ENCODE measurements at regions not wholly inside any gene's neighbourhood (a gene's known extent, or its start where the extent isn't known, plus 50 kb on each side); places are given as distances from the start of the nearest gene placed in this dataset.
A peak's percentile ranks its signal among the peaks of the same experiment; 100 is the strongest.
"Not testable (repeated sequence)": the region's sequence is repeated elsewhere in the genome, so short reads cannot be mapped to it uniquely, and the experiment has no call there.

DNA sequence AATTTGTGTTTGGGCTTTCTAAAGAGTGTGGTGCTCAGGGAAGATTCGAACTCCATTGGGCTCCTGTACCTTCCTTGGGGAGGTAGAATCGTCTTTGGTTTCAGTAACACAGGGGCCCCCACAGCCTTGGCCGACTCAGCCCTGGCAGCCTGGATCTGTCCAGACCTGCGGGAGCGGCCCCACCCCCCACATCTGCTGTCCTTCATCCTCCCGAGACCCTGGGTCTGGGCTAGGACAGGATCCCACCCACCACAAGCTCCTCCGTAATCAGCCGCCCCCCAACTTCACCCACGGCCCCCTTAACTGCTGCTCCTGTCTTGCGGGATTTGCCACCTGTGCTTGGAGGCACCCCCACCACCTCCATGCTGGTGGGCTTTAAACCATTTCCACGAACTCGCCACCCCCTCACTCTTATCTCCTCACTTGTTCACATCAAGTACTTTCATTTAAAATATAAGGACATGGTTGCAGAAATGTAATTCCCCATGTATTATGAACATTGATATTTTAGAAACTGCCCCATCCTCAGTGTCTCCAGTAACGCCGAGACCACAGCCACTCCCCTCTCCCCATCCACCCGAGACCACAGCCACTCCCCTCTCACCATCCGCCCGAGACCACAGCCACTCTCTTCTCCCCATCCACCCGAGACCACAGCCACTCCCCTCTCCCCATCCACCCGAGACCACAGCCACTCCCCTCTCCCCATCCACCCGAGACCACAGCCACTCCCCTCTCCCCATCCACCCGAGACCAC, 84.7 kb upstream of the SFSWAP start:
- H3K4me1 Mint-ChIP-seq; H3K36me3 Mint-ChIP-seq; DNase-seq; ATAC-seq; H3K4me3 Mint-ChIP-seq; H3K27me3 Mint-ChIP-seq; CTCF ChIA-PET; H3K9me3 Mint-ChIP-seq (ENCODE audit: low read depth): not testable (repeated sequence)
- H3K27ac Mint-ChIP-seq: peak overlapping the region; percentile 57

- H3K27me3 Mint-ChIP-seq; H3K9me3 Mint-ChIP-seq (ENCODE audit: low read depth); ATAC-seq; H3K4me1 Mint-ChIP-seq; CTCF ChIA-PET; H3K4me3 Mint-ChIP-seq; H3K36me3 Mint-ChIP-seq: not testable (repeated sequence)
- H3K27ac Mint-ChIP-seq: peak overlapping the region; percentile 86
- DNase-seq: peak; percentile 60
These were observed 83.5 kb upstream of the SFSWAP start for GRCh38 chr12:131627151-131628022.

DNA sequence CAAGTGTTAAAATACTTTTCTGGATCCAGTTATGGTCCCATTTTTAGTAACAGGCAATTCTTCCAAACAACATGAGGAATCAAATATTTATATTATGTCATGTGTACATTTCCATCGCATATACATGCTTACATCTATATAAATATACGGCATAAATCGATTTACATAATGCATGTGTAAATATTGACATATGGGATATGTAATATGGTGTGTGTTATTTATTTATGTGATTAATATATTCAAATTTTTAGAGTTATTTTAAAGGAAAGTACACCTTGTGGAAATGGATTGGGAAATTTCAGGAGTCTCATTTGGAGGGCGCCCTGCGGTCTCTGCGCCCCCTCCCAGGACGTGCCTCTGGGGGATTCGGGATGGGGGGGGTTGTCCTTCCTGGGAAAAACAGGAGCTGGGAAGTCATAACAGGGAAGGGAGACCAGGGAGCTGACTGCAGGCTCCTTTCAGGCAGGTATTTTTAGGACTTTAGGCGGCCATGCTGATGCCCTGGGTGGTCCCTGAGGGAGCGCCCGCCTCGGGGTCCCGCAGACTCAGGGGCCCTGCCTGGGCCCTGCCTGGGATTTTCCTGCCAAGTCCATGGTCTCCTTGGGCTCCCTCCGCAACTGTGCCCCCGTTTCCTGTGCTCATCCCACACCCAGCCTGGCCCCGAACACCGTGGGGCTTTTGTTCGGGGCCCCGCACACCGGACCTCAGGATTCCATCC, 82.7 kb upstream of the SFSWAP start:
- no peak for DNase-seq
- peaks cover 6% of the 10 kb centered on the region for H3K36me3 Mint-ChIP-seq
- peaks cover 2% of the 10 kb centered on the region for H3K27me3 Mint-ChIP-seq
- peaks cover 5% of the 10 kb centered on the region for H3K4me1 Mint-ChIP-seq
- no peaks in the 10 kb centered on the region for H3K9me3 Mint-ChIP-seq (ENCODE audit: low read depth)
- H3K4me3 Mint-ChIP-seq: no peak overlapping the region
- H3K27ac Mint-ChIP-seq: peak overlapping the region; percentile 86
- no peak for ATAC-seq
- CTCF ChIA-PET: no interaction called here

- DNase-seq (no peak), ATAC-seq (no peak)
- peaks cover 2% of the 10 kb centered on the region for H3K27me3 Mint-ChIP-seq
- H3K27ac Mint-ChIP-seq: peak overlapping the region; percentile 46
- no peaks in the 10 kb centered on the region for H3K9me3 Mint-ChIP-seq (ENCODE audit: low read depth)
- no peak overlapping the region for H3K4me3 Mint-ChIP-seq
- H3K36me3 Mint-ChIP-seq: peaks cover 6% of the 10 kb centered on the region
- H3K4me1 Mint-ChIP-seq: peaks cover 5% of the 10 kb centered on the region
- CTCF ChIA-PET: interaction anchor here (0.6 kb wide), 1 partner anchor 726 kb away, joined by 3 read pairs; no protein-coding TSS in a partner anchor
These were observed 82.0 kb upstream of the SFSWAP start for GRCh38 chr12:131628766-131629448.

DNA sequence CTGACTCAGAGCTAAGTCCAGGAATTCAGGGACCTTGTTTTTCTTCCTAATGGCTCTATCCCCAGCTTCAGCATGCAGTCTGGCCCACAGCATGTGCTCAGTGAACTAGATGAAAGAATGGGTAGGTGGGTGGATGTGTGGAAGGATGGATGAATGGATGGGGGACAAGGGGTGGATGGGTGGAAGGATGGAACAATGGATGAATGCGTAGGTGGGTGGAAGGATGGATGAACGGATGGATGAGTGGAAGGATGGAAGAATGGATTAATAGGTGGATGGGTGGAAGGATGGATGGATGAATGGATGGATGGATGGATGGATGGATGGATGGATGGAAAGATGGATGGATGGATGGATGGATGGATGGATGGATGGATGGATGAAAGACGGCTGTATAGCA, 79.7 kb upstream of the SFSWAP start:
- ATAC-seq: no peak
- no peak overlapping the region for H3K27ac Mint-ChIP-seq
- CTCF ChIA-PET: no interaction called here
- H3K4me3 Mint-ChIP-seq: no peak overlapping the region
- no peak for DNase-seq
- no peaks in the 10 kb centered on the region for H3K4me1 Mint-ChIP-seq
- peaks cover 2% of the 10 kb centered on the region for H3K27me3 Mint-ChIP-seq
- no peaks in the 10 kb centered on the region for H3K9me3 Mint-ChIP-seq (ENCODE audit: low read depth)
- peaks cover 6% of the 10 kb centered on the region for H3K36me3 Mint-ChIP-seq

GRCh38 chr12:131631889-131632651, 78.8 kb upstream of the SFSWAP start:
- ATAC-seq; H3K4me3 Mint-ChIP-seq; H3K9me3 Mint-ChIP-seq (ENCODE audit: low read depth); DNase-seq; H3K27ac Mint-ChIP-seq; H3K4me1 Mint-ChIP-seq; CTCF ChIA-PET; H3K27me3 Mint-ChIP-seq; H3K36me3 Mint-ChIP-seq: not testable (repeated sequence)

GRCh38 chr12:131632652-131633023, 78.3 kb upstream of the SFSWAP start:
- H3K27me3 Mint-ChIP-seq; H3K4me3 Mint-ChIP-seq; ATAC-seq; H3K9me3 Mint-ChIP-seq (ENCODE audit: low read depth); H3K36me3 Mint-ChIP-seq; CTCF ChIA-PET; DNase-seq; H3K4me1 Mint-ChIP-seq; H3K27ac Mint-ChIP-seq: not testable (repeated sequence)

GRCh38 chr12:131633610-131634009, 77.3 kb upstream of the SFSWAP start:
- H3K4me1 Mint-ChIP-seq; H3K27me3 Mint-ChIP-seq; H3K36me3 Mint-ChIP-seq; CTCF ChIA-PET; DNase-seq; H3K27ac Mint-ChIP-seq; H3K9me3 Mint-ChIP-seq (ENCODE audit: low read depth); H3K4me3 Mint-ChIP-seq; ATAC-seq: not testable (repeated sequence)

DNA sequence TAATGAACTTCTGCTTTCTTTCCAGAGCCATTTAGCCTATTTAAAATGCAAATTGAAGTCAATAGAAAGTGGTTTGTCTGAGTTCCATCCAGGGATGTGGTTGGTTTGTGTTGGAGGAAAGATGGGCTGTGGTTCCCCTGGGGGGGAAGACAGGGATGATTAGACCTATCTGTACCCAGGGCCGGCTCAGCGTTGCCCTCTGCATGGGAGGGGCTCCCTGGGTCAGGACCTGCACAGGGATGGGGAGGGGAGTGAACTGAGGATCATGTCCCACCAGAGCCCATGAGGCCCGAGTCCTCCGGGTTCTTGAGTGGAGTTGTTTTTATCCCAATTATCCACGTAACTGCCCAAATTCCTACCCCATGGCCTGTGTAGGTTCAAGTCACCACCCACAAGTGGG, 76.9 kb upstream of the SFSWAP start:
- DNase-seq (no peak), ATAC-seq (no peak)
- Mint-ChIP-seq H3K36me3 (peaks cover 3% of the 10 kb centered on the region), H3K27ac (no peak overlapping the region), H3K4me3 (no peak overlapping the region), H3K27me3 (peaks cover 2% of the 10 kb centered on the region), H3K4me1 (no peaks in the 10 kb centered on the region), H3K9me3 (ENCODE audit: low read depth) (no peaks in the 10 kb centered on the region)
- CTCF ChIA-PET: no interaction called here

- H3K4me3 Mint-ChIP-seq; H3K36me3 Mint-ChIP-seq; H3K27me3 Mint-ChIP-seq; H3K9me3 Mint-ChIP-seq (ENCODE audit: low read depth); ATAC-seq; H3K4me1 Mint-ChIP-seq; H3K27ac Mint-ChIP-seq; CTCF ChIA-PET; DNase-seq: not testable (repeated sequence)
These were observed 75.9 kb upstream of the SFSWAP start for GRCh38 chr12:131635012-131635411.

DNA sequence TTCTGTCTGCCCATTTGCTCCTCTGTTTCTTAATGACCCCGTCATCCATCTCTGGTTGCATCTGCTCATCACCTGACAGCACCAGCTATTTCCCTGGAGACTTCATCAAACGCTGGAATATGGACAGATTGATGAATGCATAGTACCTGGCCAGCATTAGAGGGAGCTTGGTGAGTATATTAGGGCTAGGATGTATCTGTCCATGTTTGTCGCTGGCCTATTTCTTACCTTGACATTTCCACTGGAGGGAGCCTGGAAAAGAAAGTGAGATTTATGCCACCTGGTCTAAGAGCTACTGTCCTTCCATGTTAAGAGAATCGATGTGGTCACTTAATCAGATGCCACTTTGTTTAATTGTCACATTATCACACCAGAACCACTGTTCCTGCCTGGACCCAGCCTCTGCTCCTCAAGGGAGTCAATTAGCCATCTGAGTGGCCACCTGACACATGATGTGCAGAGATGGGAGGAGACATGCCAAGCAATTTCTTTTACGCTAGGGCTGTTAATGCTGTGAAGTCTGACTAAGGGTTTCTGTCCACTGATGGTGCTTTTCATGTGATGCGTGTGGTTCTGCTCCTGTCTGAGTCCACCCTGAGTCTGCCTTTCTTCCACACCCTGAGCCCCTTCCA, 75.3 kb upstream of the SFSWAP start:
- peaks cover 2% of the 10 kb centered on the region for H3K27me3 Mint-ChIP-seq
- DNase-seq (no peak), ATAC-seq (no peak)
- H3K4me3 Mint-ChIP-seq: no peak overlapping the region
- H3K36me3 Mint-ChIP-seq: no peaks in the 10 kb centered on the region
- H3K4me1 Mint-ChIP-seq: no peaks in the 10 kb centered on the region
- no peak overlapping the region for H3K27ac Mint-ChIP-seq
- CTCF ChIA-PET: no interaction called here
- no peaks in the 10 kb centered on the region for H3K9me3 Mint-ChIP-seq (ENCODE audit: low read depth)

GRCh38 chr12:131636266-131636665, 74.6 kb upstream of the SFSWAP start:
- ATAC-seq (no peak), DNase-seq (no peak)
- H3K27ac Mint-ChIP-seq: no peak overlapping the region
- no peaks in the 10 kb centered on the region for H3K9me3 Mint-ChIP-seq (ENCODE audit: low read depth)
- no peak overlapping the region for H3K4me3 Mint-ChIP-seq
- no peaks in the 10 kb centered on the region for H3K36me3 Mint-ChIP-seq
- peaks cover 2% of the 10 kb centered on the region for H3K27me3 Mint-ChIP-seq
- H3K4me1 Mint-ChIP-seq: no peaks in the 10 kb centered on the region
- CTCF ChIA-PET: interaction anchor here (0.5 kb wide), 1 partner anchor 170 kb away, joined by 3 read pairs; no protein-coding TSS in a partner anchor
